SK-N-MC (cell line): ENCODE measurements at regions not wholly inside any gene's neighbourhood (a gene's known extent, or its start where the extent isn't known, plus 50 kb on each side); places are given as distances from the start of the nearest gene placed in this dataset.

Source experiments
- EZH2 ChIP-seq: fragments of 200-600 bp; sonication (generic); IDR thresholded peaks from one replicate; pipeline ENCODE4 v1.6.1; 2017; ENCODE audit warnings: antibody characterized with exemption
- FOXP2 ChIP-seq: optimal IDR thresholded peaks from 2 replicates; pipeline ENCODE3; 2011; ENCODE audit warnings: mild to moderate bottlenecking, moderate library complexity; ENCODE audit not compliant: insufficient read depth; ENCODE audit errors: extremely low read length, control extremely low read depth
- POLR2AphosphoS5 ChIP-seq: IDR thresholded peaks from 2 replicates; pipeline ENCODE4 v1.6.1; 2012; ENCODE audit warnings: mild to moderate bottlenecking, low read depth, low read length, borderline replicate concordance

DNA sequence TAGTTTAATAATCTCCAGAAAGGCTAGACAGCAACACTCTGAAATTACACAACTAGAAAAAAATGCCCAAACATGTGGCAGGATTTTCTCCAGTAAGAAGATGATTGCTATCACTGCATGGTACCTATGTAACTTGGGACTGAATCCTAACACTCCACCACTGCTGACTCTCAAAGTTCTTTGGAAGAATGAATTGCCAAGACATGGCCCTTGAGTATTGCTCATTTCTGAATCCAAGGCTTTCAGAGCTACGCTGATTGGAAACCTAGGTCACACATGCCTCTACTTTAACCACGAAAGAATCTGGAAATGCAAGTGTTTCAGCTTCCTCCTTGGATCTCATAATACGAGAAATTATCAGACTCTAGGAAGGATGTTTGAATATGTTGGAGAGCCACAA lies 167.5 kb upstream of the CELF2 start:
- TF ChIP-seq POLR2AphosphoS5 (no peak), EZH2 (no peak), FOXP2 (no peak)
